GM12878 (cell line): ENCODE measurements at regions not wholly inside any gene's neighbourhood (a gene's known extent, or its start where the extent isn't known, plus 50 kb on each side); places are given as distances from the start of the nearest gene placed in this dataset.

Experiments used
- ATAC-seq: fragments of 200-7000 bp; cut with Tn5 transposase; 3 replicates; pipeline ENCODE4 v1.9.1; 2020; ENCODE audit warnings: mild to moderate bottlenecking, moderate library complexity
- BruUV-seq: library from RNA; stranded (reverse); fragments of 400-500 nt; replicated peaks from 2 replicates; lab custom pipeline; 2021; lab: Mats Ljungman, UMichigan
- CTCF ChIA-PET: fragments of 300-600 bp; sonication (Branson Sonifier 250); formaldehyde crosslinking; extraction: SDS; loops from one replicate; lab custom pipeline; 2021; ENCODE audit warnings: inconsistent platforms; lab: Yijun Ruan, JAX
- POLR2A ChIA-PET: fragments of 350-600 bp; formaldehyde crosslinking; extraction: SDS; loops from one replicate; lab custom pipeline; 2021; ENCODE audit warnings: inconsistent platforms; lab: Charles Lee
- RAD21 ChIA-PET: fragments of 300-600 bp; sonication (Branson Sonifier 250); formaldehyde crosslinking; loops from one replicate; lab custom pipeline; 2023; ENCODE audit warnings: antibody characterized with exemption; ENCODE audit not compliant: unreplicated experiment; lab: Charles Lee
- SMC1A ChIA-PET: fragments of 300-600 bp; sonication (Branson Sonifier 250); formaldehyde crosslinking; loops from one replicate; lab custom pipeline; 2023; ENCODE audit not compliant: unreplicated experiment, uncharacterized antibody; lab: Charles Lee
- DNase-seq: peaks from one replicate; pipeline ENCODE4 v3.0.0-alpha.2; 2011; ENCODE audit warnings: low read depth, low spot score
- FAIRE-seq: peaks from 3 replicates; lab custom pipeline; 2011; peaks lifted over from hg19 to GRCh38; lab: Jason Lieb, UNC
- H2AFZ ChIP-seq: 2 replicates; pipeline ENCODE4 v1.6.0; 2011; ENCODE audit warnings: low read depth, low read length, control low read depth; ENCODE audit not compliant: control insufficient read depth
- H3K27ac ChIP-seq: 2 replicates; pipeline ENCODE4 v1.5.1; 2011; ENCODE audit warnings: control low read depth; ENCODE audit not compliant: control insufficient read depth, insufficient read depth
- H3K27me3 ChIP-seq, 2 experiments: replicated peaks in 1 of 2; 2 replicates each; pipeline versions ENCODE4 v1.6.0 to v1.6.1; 2011; ENCODE audit warnings: low read length in 1 of 2; ENCODE audit not compliant: control insufficient read depth in 2 of 2, insufficient read depth in 2 of 2
- H3K36me3 ChIP-seq, 2 experiments: 2 replicates each; pipeline ENCODE4 v1.5.1; 2011; ENCODE audit warnings: low read length in 1 of 2; ENCODE audit not compliant: control insufficient read depth in 2 of 2, insufficient read depth in 2 of 2
- H3K4me1 ChIP-seq: 2 replicates; pipeline ENCODE4 v1.6.1; 2011; ENCODE audit warnings: mild to moderate bottlenecking, low read length, moderate library complexity, mixed read lengths; ENCODE audit not compliant: control insufficient read depth, insufficient read depth
- H3K4me2 ChIP-seq: 2 replicates; pipeline ENCODE4 v1.6.0; 2011; ENCODE audit warnings: control low read depth; ENCODE audit not compliant: control insufficient read depth, insufficient read depth
- H3K4me3 ChIP-seq: fragments of 200-600 bp; sonication (generic); 2 replicates; pipeline ENCODE4 v1.5.1; 2016
- H3K79me2 ChIP-seq: 2 replicates; pipeline ENCODE4 v1.6.0; 2011; ENCODE audit warnings: low read length; ENCODE audit not compliant: control insufficient read depth, insufficient read depth
- H3K9ac ChIP-seq: 2 replicates; pipeline ENCODE4 v1.8.0; 2011; ENCODE audit warnings: low read length, control low read depth, mixed read lengths; ENCODE audit not compliant: control insufficient read depth, insufficient read depth
- H3K9me3 ChIP-seq: replicated peaks from 3 replicates; pipeline ENCODE4 v1.5.1; 2011; ENCODE audit warnings: mild to moderate bottlenecking, low read length; ENCODE audit not compliant: control insufficient read depth, insufficient read depth
- H4K20me1 ChIP-seq: 2 replicates; pipeline ENCODE4 v1.6.0; 2011; ENCODE audit not compliant: control insufficient read depth, insufficient read depth
- ATF7 ChIP-seq: fragments of 450-650 bp; IDR thresholded peaks from 2 replicates; pipeline ENCODE4 v1.6.1; 2016; ENCODE audit warnings: low read depth, mild to moderate bottlenecking
- BCL11A ChIP-seq: IDR thresholded peaks from 2 replicates; pipeline ENCODE4 v1.6.1; 2011; ENCODE audit warnings: low read depth, low read length
- BHLHE40 ChIP-seq, 2 experiments: fragments of 450-650 bp in 1 of 2; IDR thresholded peaks; 2 replicates each; pipeline ENCODE4 v1.6.1; 2011 to 2017; ENCODE audit warnings: low read depth in 2 of 2, borderline replicate concordance in 1 of 2, improper control_type of control experiment in 1 of 2, low read length in 1 of 2, mild to moderate bottlenecking in 1 of 2
- CEBPB ChIP-seq, 2 experiments: fragments of 150-350 bp in 1 of 2; IDR thresholded peaks; 2 replicates each; pipeline ENCODE4 v1.6.1; 2012 to 2014; ENCODE audit warnings: low read depth in 2 of 2, low read length in 2 of 2, borderline replicate concordance in 1 of 2, inconsistent platforms in 1 of 2
- MTA2 ChIP-seq: fragments of 450-650 bp; IDR thresholded peaks from 2 replicates; pipeline ENCODE4 v1.6.1; 2016; ENCODE audit warnings: low read depth, mild to moderate bottlenecking, moderate library complexity
- PAX5 ChIP-seq: IDR thresholded peaks from 2 replicates; pipeline ENCODE4 v1.6.1; 2011; ENCODE audit warnings: low read depth, low read length, borderline replicate concordance
- PAX8 ChIP-seq: fragments of 450-650 bp; IDR thresholded peaks from 2 replicates; pipeline ENCODE4 v1.6.1; 2017; ENCODE audit warnings: mild to moderate bottlenecking, moderate library complexity
- PKNOX1 ChIP-seq: fragments of 450-650 bp; IDR thresholded peaks from 2 replicates; pipeline ENCODE4 v1.6.1; 2016; ENCODE audit warnings: mild to moderate bottlenecking
- RB1 ChIP-seq: fragments of 450-650 bp; formaldehyde crosslinking; IDR thresholded peaks from 2 replicates; pipeline ENCODE4 v1.6.1; 2017; ENCODE audit warnings: mild to moderate bottlenecking, borderline replicate concordance
- SIX5 ChIP-seq: IDR thresholded peaks from 2 replicates; pipeline ENCODE4 v1.6.1; 2011; ENCODE audit warnings: mild to moderate bottlenecking, low read depth, low read length, moderate library complexity; ENCODE audit not compliant: severe bottlenecking
- TCF7 ChIP-seq: IDR thresholded peaks from 2 replicates; pipeline ENCODE4 v1.6.1; 2014; ENCODE audit warnings: antibody characterized with exemption, borderline replicate concordance
- WRNIP1 ChIP-seq: IDR thresholded peaks from 2 replicates; pipeline ENCODE4 v1.6.1; 2011; ENCODE audit warnings: low read depth, low read length, improper control_type of control experiment, borderline replicate concordance
- ZNF622 ChIP-seq: fragments of 450-650 bp; IDR thresholded peaks from 2 replicates; pipeline ENCODE4 v1.6.1; 2017; ENCODE audit warnings: mild to moderate bottlenecking, inconsistent platforms
- ZSCAN29 ChIP-seq: fragments of 450-650 bp; IDR thresholded peaks from 2 replicates; pipeline ENCODE4 v1.6.1; 2017; ENCODE audit warnings: mild to moderate bottlenecking, moderate library complexity
- in situ Hi-C: fragments of 300-500 bp; cut with MboI; formaldehyde crosslinking; loops from 9 replicates; pipeline ENCODE4 v1.14.3; 2018; ENCODE audit warnings: mixed read lengths
- intact Hi-C: fragments of 100-400 bp; cut with micrococcal nuclease; formaldehyde crosslinking; loops from one replicate; pipeline ENCODE4 v1.14.2; 2022; ENCODE audit not compliant: unreplicated experiment

- in situ Hi-C loops = no loop called here
- DNase-seq (no peak), FAIRE-seq (no peak)
- no peak overlapping the region for H3K4me3 ChIP-seq
- no peaks in the 10 kb centered on the region for H3K9me3 ChIP-seq
- POLR2A ChIA-PET = no interaction called here
- H3K9ac ChIP-seq = no peak overlapping the region
- RAD21 ChIA-PET = no interaction called here
- H3K4me2 ChIP-seq = no peak overlapping the region
- SMC1A ChIA-PET = no interaction called here
- H2AFZ ChIP-seq = no peak overlapping the region
- no peaks in the 10 kb centered on the region for H4K20me1 ChIP-seq
- H3K27ac ChIP-seq = no peak overlapping the region
- BruUV-seq = no TSS peak
- TF ChIP-seq SIX5 = no peak
- TF ChIP-seq CEBPB (IDR thresholded peaks at IDR 0.05; ENCODE audit: borderline replicate concordance in 1 of 2, low read depth in 2 of 2, low read length in 2 of 2) = no peak
- TF ChIP-seq ATF7 = no peak
- no peak for TF ChIP-seq BCL11A
- no peak for TF ChIP-seq RB1
- no peak for TF ChIP-seq MTA2
- no peak for TF ChIP-seq PAX5
- no peak for TF ChIP-seq WRNIP1
- TF ChIP-seq ZNF622 = no peak
- TF ChIP-seq ZSCAN29 = no peak
- no peak for TF ChIP-seq PAX8
- no peak for TF ChIP-seq PKNOX1
- no peak for TF ChIP-seq TCF7
- TF ChIP-seq BHLHE40 (IDR thresholded peaks at IDR 0.05; ENCODE audit: borderline replicate concordance in 1 of 2, low read depth in 2 of 2, low read length in 1 of 2) = no peak
- TF ChIP-seq, all 136 proteins: peak for 0
- ATAC-seq = no peak
- no peaks in the 10 kb centered on the region for H3K4me1 ChIP-seq
- H3K36me3 ChIP-seq = no peaks in the 10 kb centered on the region
- no peaks in the 10 kb centered on the region for H3K27me3 ChIP-seq
- intact Hi-C loops = no loop called here
- no peaks in the 10 kb centered on the region for H3K79me2 ChIP-seq
- CTCF ChIA-PET = no interaction called here
Measured at GRCh38 chr6:23244300-23244699, 674.9 kb downstream of the HDGFL1 start.
